Right lobe of liver (tissue), 6 donors: ENCODE measurements at regions not wholly inside any gene's neighbourhood (a gene's known extent, or its start where the extent isn't known, plus 50 kb on each side); places are given as distances from the start of the nearest gene placed in this dataset.
A peak's percentile ranks its signal among the peaks of the same experiment; 100 is the strongest.

ENCODE experiments used
- ATAC-seq, 4 donors: fragments of 200-7000 bp; cut with Tn5 transposase; one replicate each; pipeline ENCODE4 v1.9.1; 2020; ENCODE audit warnings: mild to moderate bottlenecking in 4 of 4, moderate library complexity in 4 of 4
- DNase-seq, 3 donors: peaks; one replicate each; pipeline ENCODE4 v3.0.0-alpha.2; 2020
- H3K27ac ChIP-seq, 3 donors: fragments of 200-600 bp; one replicate each; pipeline ENCODE4 v1.8.0; 2022
- H3K27me3 ChIP-seq, 2 donors: fragments of 200-600 bp; one replicate each; pipeline ENCODE4 v1.8.0; 2022
- H3K36me3 ChIP-seq, 4 donors: fragments of 200-600 bp; sonication (generic) in 1 of 4; one replicate each; pipeline versions ENCODE4 v1.5.1 to v1.8.0; 2017 to 2022; ENCODE audit warnings: control low read depth in 1 of 4
- H3K4me1 ChIP-seq, 4 donors: fragments of 200-600 bp; sonication (generic) in 1 of 4; one replicate each; pipeline versions ENCODE4 v1.5.1 to v1.8.0; 2017 to 2022; ENCODE audit warnings: control low read depth in 1 of 4
- H3K4me3 ChIP-seq, 3 donors: fragments of 200-600 bp; one replicate each; pipeline ENCODE4 v1.8.0; 2022
- H3K9me3 ChIP-seq, 4 donors: fragments of 200-600 bp; sonication (generic) in 1 of 4; one replicate each; pipeline versions ENCODE4 v1.5.1 to v1.8.0; 2017 to 2022; ENCODE audit warnings: control low read depth in 1 of 4
- CTCF ChIP-seq, 4 donors: fragments of 200-600 bp in 3 of 4; fragments of 450-650 bp in 1 of 4; IDR thresholded peaks; one replicate each; pipeline versions ENCODE4 v1.5.1 to v1.8.0; 2016 to 2022; ENCODE audit warnings: antibody characterized with exemption in 4 of 4, mild to moderate bottlenecking in 2 of 4
- POLR2A ChIP-seq: fragments of 450-650 bp; IDR thresholded peaks from one replicate; pipeline ENCODE4 v1.6.1; 2017; ENCODE audit warnings: antibody characterized with exemption, mild to moderate bottlenecking
- WGBS: methylation state at CpG from one replicate; pipeline ENCODE4 v1.1.6; 2018; ENCODE audit warnings: low coverage, low lambda C conversion rate; ENCODE audit not compliant: insufficient coverage; ENCODE audit errors: missing lambda C conversion rate; 5-methylcytosine and 5-hydroxymethylcytosine counted together
- intact Hi-C, 2 donors: fragments of 100-400 bp; cut with DNase I; formaldehyde crosslinking; loops; one replicate each; pipeline versions ENCODE4 v1.11.2 to v1.14.1; 2022
- donor health status: DM: no; HTN: yes; CAD: no.
- donor health status: DM: no; HTN: no; CAD: no.
- donor health status: DM: no; HTN: no; CAD: no.
- donor health status: DM: no; HTN: yes; CAD: no.
- donor health status: DM: no; HTN: yes; CAD: no.

- TF ChIP-seq CTCF (IDR thresholded peaks at IDR 0.05) (no peak), POLR2A (no peak)
- Histone ChIP-seq H3K4me3 (no peak overlapping the region), H3K27me3 (no peaks in the 10 kb centered on the region), H3K4me1 (no peaks in the 10 kb centered on the region), H3K36me3 (no peaks in the 10 kb centered on the region), H3K9me3 (no peaks in the 10 kb centered on the region), H3K27ac (no peak overlapping the region)
- intact Hi-C loops, result no loop called here
- peak in 1 of 4 donors; percentile 26 for ATAC-seq
- DNase-seq, result peak in 1 of 3 donors; percentile 30
- WGBS, result 45% methylated on average over 3 of the region's 11 CpGs
Measured at GRCh38 chr22:48239461-48240147, 1477.2 kb downstream of the TBC1D22A start.

DNA sequence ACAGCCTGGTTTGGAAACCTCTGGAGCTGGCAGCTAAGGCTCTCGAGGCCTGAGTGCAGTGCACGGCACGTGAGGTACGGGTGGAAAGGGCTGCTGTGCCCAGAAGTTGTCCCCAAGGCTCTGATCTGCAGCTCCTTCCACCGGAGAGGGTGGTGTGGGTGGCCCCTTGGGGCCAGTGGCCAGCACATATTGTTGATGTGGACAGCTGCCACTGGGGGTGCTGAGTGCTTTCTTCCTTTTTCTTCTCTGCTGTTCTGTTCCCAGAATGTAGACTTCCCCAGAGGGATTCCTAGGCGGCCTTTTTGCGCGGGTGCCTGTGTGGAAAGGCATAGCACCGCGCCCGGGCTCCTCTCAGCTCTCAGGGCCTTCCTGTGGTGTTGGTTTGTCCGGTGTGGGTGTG is 1476.5 kb downstream of the TBC1D22A start:
- intact Hi-C loops, result no loop called here
- WGBS, result 73% methylated on average over 3 of the region's 12 CpGs
- no peak for DNase-seq
- no peak for TF ChIP-seq CTCF (IDR thresholded peaks at IDR 0.05)
- TF ChIP-seq POLR2A, result no peak
- Histone ChIP-seq H3K9me3 (no peaks in the 10 kb centered on the region), H3K4me3 (no peak overlapping the region), H3K4me1 (no peaks in the 10 kb centered on the region), H3K27ac (no peak overlapping the region), H3K27me3 (no peaks in the 10 kb centered on the region), H3K36me3 (no peaks in the 10 kb centered on the region)
- no peak for ATAC-seq

- H3K4me3 ChIP-seq, result no peak overlapping the region
- intact Hi-C loops, result no loop called here
- WGBS, result 73% methylated on average over 5 of the region's 9 CpGs
- H3K9me3 ChIP-seq, result no peaks in the 10 kb centered on the region
- H3K36me3 ChIP-seq, result no peaks in the 10 kb centered on the region
- H3K4me1 ChIP-seq, result no peaks in the 10 kb centered on the region
- DNase-seq (no peak), ATAC-seq (no peak)
- TF ChIP-seq CTCF (IDR thresholded peaks at IDR 0.05) (no peak), POLR2A (no peak)
- no peak overlapping the region for H3K27ac ChIP-seq
- H3K27me3 ChIP-seq, result no peaks in the 10 kb centered on the region
Measured at GRCh38 chr22:48238284-48238915, 1476.0 kb downstream of the TBC1D22A start.

GRCh38 chr22:48237466-48238283 is 1475.2 kb downstream of the TBC1D22A start:
- H3K36me3 ChIP-seq, result no peaks in the 10 kb centered on the region
- no peaks in the 10 kb centered on the region for H3K9me3 ChIP-seq
- no peak overlapping the region for H3K4me3 ChIP-seq
- ATAC-seq, result no peak
- TF ChIP-seq CTCF (IDR thresholded peaks at IDR 0.05) (no peak), POLR2A (no peak)
- intact Hi-C loops, result no loop called here
- H3K27ac ChIP-seq, result no peak overlapping the region
- H3K4me1 ChIP-seq, result no peaks in the 10 kb centered on the region
- 71% methylated on average over 9 of the region's 21 CpGs for WGBS
- H3K27me3 ChIP-seq, result no peaks in the 10 kb centered on the region
- no peak for DNase-seq
